ENCODE measurements at regions not wholly inside any gene's neighbourhood (a gene's known extent, or its start where the extent isn't known, plus 50 kb on each side); places are given as distances from the start of the nearest gene placed in this dataset.

GRCh38 chr6:165850434-165851019 lies 187.5 kb upstream of the PDE10A start:
- TF ChIP-seq, protein P1, sequence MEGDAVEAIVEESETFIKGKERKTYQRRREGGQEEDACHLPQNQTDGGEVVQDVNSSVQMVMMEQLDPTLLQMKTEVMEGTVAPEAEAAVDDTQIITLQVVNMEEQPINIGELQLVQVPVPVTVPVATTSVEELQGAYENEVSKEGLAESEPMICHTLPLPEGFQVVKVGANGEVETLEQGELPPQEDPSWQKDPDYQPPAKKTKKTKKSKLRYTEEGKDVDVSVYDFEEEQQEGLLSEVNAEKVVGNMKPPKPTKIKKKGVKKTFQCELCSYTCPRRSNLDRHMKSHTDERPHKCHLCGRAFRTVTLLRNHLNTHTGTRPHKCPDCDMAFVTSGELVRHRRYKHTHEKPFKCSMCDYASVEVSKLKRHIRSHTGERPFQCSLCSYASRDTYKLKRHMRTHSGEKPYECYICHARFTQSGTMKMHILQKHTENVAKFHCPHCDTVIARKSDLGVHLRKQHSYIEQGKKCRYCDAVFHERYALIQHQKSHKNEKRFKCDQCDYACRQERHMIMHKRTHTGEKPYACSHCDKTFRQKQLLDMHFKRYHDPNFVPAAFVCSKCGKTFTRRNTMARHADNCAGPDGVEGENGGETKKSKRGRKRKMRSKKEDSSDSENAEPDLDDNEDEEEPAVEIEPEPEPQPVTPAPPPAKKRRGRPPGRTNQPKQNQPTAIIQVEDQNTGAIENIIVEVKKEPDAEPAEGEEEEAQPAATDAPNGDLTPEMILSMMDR (IDR thresholded peaks at IDR 0.05; ENCODE audit: borderline replicate concordance): peak; percentile 100
- DNase-seq: peak; percentile 79
- no peaks in the 10 kb centered on the region for H3K36me3 ChIP-seq
- H3K4me1 ChIP-seq: peaks cover 37% of the 10 kb centered on the region
- H3K27ac ChIP-seq (replicated peaks): no peak overlapping the region
- no peaks in the 10 kb centered on the region for H3K9me3 ChIP-seq (replicated peaks)
- H3K27me3 ChIP-seq (ENCODE audit: low read depth): peaks cover 44% of the 10 kb centered on the region
- H3K4me3 ChIP-seq: peak overlapping the region; percentile 49
- intact Hi-C loops (cut with micrococcal nuclease): loop anchor here (2.0 kb wide), 1 partner anchor 122 kb away; no protein-coding TSS in a partner anchor

DNA sequence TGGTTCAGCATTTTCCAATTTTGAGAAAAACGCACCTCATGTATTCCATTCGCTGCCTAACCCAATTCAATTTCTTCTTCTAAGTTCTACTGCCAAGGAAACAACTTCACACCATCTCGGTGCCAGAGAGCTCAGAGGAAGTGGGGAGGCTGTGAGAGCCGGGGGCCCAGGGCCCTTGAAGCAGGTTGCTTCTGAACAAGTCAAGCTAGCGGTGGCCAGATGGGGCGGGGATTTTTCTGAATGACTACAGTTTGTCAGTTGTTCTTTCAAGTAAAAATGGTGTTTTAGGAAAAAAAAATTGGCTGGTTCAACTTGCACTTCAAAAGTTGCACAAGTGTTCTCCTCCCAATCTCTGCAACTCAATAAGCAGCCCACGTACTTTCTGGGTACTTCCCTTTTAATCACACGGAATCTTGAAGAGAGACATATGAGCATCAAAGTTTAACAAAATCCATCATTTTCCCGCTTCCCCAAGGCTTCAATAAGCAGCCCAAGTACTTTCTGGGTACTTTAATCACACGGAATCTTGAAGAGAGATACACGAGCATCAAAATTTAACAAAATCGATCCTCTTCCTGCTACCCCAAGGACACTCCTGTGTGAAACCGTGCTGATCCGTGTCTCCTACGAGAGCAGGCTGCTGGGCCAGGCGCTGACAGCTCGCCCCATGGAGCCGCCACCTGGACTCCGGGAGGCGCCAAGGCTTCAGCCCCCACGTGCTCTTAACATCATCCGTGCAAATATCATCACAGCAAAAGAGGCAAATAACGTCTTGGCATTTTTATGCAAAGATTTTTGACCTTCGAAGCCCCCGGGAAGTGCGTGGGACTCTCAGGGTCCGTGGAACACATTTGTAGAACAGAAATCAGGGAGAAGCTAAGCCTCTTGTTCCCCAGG lies 186.7 kb upstream of the PDE10A start:
- H3K9me3 ChIP-seq (replicated peaks): no peaks in the 10 kb centered on the region
- H3K4me1 ChIP-seq: peaks cover 37% of the 10 kb centered on the region
- no peak for DNase-seq
- no peak overlapping the region for H3K27ac ChIP-seq (replicated peaks)
- intact Hi-C loops (cut with micrococcal nuclease): loop anchor here (2.0 to 10.0 kb wide), 3 partner anchors 121 to 412 kb away; partner anchors contain the start of gene PDE10A
- H3K4me3 ChIP-seq: peak overlapping the region; percentile 49
- peaks cover 37% of the 10 kb centered on the region for H3K27me3 ChIP-seq (ENCODE audit: low read depth)
- TF ChIP-seq, protein P1 (IDR thresholded peaks at IDR 0.05; ENCODE audit: borderline replicate concordance): no peak
- no peaks in the 10 kb centered on the region for H3K36me3 ChIP-seq

GRCh38 chr6:165848086-165848426 lies 185.0 kb upstream of the PDE10A start:
- no peak overlapping the region for H3K4me3 ChIP-seq
- DNase-seq: no peak
- TF ChIP-seq, protein P1 (IDR thresholded peaks at IDR 0.05; ENCODE audit: borderline replicate concordance): no peak
- H3K27me3 ChIP-seq (ENCODE audit: low read depth): peaks cover 19% of the 10 kb centered on the region
- H3K36me3 ChIP-seq: no peaks in the 10 kb centered on the region
- no peak overlapping the region for H3K27ac ChIP-seq (replicated peaks)
- intact Hi-C loops (cut with micrococcal nuclease): loop anchor here (5.0 to 10.0 kb wide), 2 partner anchors 183 to 411 kb away; partner anchors contain the start of gene PDE10A
- H3K9me3 ChIP-seq (replicated peaks): no peaks in the 10 kb centered on the region
- peaks cover 27% of the 10 kb centered on the region for H3K4me1 ChIP-seq

- H3K4me3 ChIP-seq: no peak overlapping the region
- H3K27ac ChIP-seq (replicated peaks): no peak overlapping the region
- TF ChIP-seq, protein P1 (IDR thresholded peaks at IDR 0.05; ENCODE audit: borderline replicate concordance): no peak
- peaks cover 27% of the 10 kb centered on the region for H3K4me1 ChIP-seq
- intact Hi-C loops (cut with micrococcal nuclease): loop anchor here (5.0 to 10.0 kb wide), 2 partner anchors 183 to 410 kb away; partner anchors contain the start of gene PDE10A
- no peak for DNase-seq
- H3K27me3 ChIP-seq (ENCODE audit: low read depth): peaks cover 14% of the 10 kb centered on the region
- no peaks in the 10 kb centered on the region for H3K36me3 ChIP-seq
- H3K9me3 ChIP-seq (replicated peaks): no peaks in the 10 kb centered on the region
Observed at GRCh38 chr6:165847407-165848085, 184.5 kb upstream of the PDE10A start.

Measured in left ventricle myocardium inferior (tissue), 1 donor.